ENCODE measurements at regions not wholly inside any gene's neighbourhood (a gene's known extent, or its start where the extent isn't known, plus 50 kb on each side); places are given as distances from the start of the nearest gene placed in this dataset.
A peak's percentile ranks its signal among the peaks of the same experiment; 100 is the strongest.
"Not testable (repeated sequence)": the region's sequence is repeated elsewhere in the genome, so short reads cannot be mapped to it uniquely, and the experiment has no call there.

- no peak for DNase-seq (ENCODE audit: low spot score)
Measured at GRCh38 chr10:22824984-22825383, 102.9 kb upstream of the ARMC3 start.

- no peak for DNase-seq (ENCODE audit: low spot score)
Measured at GRCh38 chr10:22824520-22824919, 103.3 kb upstream of the ARMC3 start.

- DNase-seq (ENCODE audit: low spot score) = peak; percentile 28
Measured at GRCh38 chr10:22823109-22823508, 104.7 kb upstream of the ARMC3 start.

GRCh38 chr10:22821921-22822320 lies 105.9 kb upstream of the ARMC3 start:
- not testable (repeated sequence) for DNase-seq (ENCODE audit: low spot score)

GRCh38 chr10:22821501-22821900 lies 106.4 kb upstream of the ARMC3 start:
- DNase-seq (ENCODE audit: low spot score) = no peak

GRCh38 chr10:22816298-22816653 lies 101.9 kb upstream of the PIP4K2A start:
- DNase-seq (ENCODE audit: low spot score) = peak; percentile 91

GRCh38 chr10:22810643-22811465 lies 96.5 kb upstream of the PIP4K2A start:
- DNase-seq (ENCODE audit: low spot score) = no peak

GRCh38 chr10:22807238-22807637 lies 92.9 kb upstream of the PIP4K2A start:
- no peak for DNase-seq (ENCODE audit: low spot score)

GRCh38 chr10:22805304-22805703 lies 90.9 kb upstream of the PIP4K2A start:
- DNase-seq (ENCODE audit: low spot score) = peak; percentile 78

- DNase-seq (ENCODE audit: low spot score) = no peak
Measured at GRCh38 chr10:22803261-22803885, 89.0 kb upstream of the PIP4K2A start.

GRCh38 chr10:22801785-22802184 lies 87.4 kb upstream of the PIP4K2A start:
- DNase-seq (ENCODE audit: low spot score) = no peak

- DNase-seq (ENCODE audit: low spot score) = not testable (repeated sequence)
Measured at GRCh38 chr10:22797796-22798195, 83.4 kb upstream of the PIP4K2A start.

GRCh38 chr10:22795546-22795945 lies 81.2 kb upstream of the PIP4K2A start:
- DNase-seq (ENCODE audit: low spot score) = no peak

- no peak for DNase-seq (ENCODE audit: low spot score)
Measured at GRCh38 chr10:22792161-22792560, 77.8 kb upstream of the PIP4K2A start.

GRCh38 chr10:22791665-22792064 lies 77.3 kb upstream of the PIP4K2A start:
- DNase-seq (ENCODE audit: low spot score) = no peak

GRCh38 chr10:22784668-22785067 lies 70.3 kb upstream of the PIP4K2A start:
- no peak for DNase-seq (ENCODE audit: low spot score)

GRCh38 chr10:22783807-22784206 lies 69.4 kb upstream of the PIP4K2A start:
- DNase-seq (ENCODE audit: low spot score) = no peak

- no peak for DNase-seq (ENCODE audit: low spot score)
Measured at GRCh38 chr10:22780474-22780885, 66.1 kb upstream of the PIP4K2A start.

GRCh38 chr10:22779331-22780019 lies 65.1 kb upstream of the PIP4K2A start:
- no peak for DNase-seq (ENCODE audit: low spot score)

GRCh38 chr10:22774102-22774501 lies 59.7 kb upstream of the PIP4K2A start:
- DNase-seq (ENCODE audit: low spot score) = no peak

- DNase-seq (ENCODE audit: low spot score) = not testable (repeated sequence)
Measured at GRCh38 chr10:22771631-22772030, 57.3 kb upstream of the PIP4K2A start.

GRCh38 chr10:22770270-22770669 lies 55.9 kb upstream of the PIP4K2A start:
- no peak for DNase-seq (ENCODE audit: low spot score)

GRCh38 chr10:22767859-22768258 lies 53.5 kb upstream of the PIP4K2A start:
- DNase-seq (ENCODE audit: low spot score) = no peak

Data from COLO829 (cell line).